DOHH2 (cell line): ENCODE measurements at regions not wholly inside any gene's neighbourhood (a gene's known extent, or its start where the extent isn't known, plus 50 kb on each side); places are given as distances from the start of the nearest gene placed in this dataset.

Experiments used
- CTCF ChIP-seq: fragments of 200-600 bp; sonication (generic); IDR thresholded peaks from one replicate; pipeline ENCODE4 v1.5.1; 2014; ENCODE audit warnings: antibody characterized with exemption, mild to moderate bottlenecking, low read depth, low read length; ENCODE audit not compliant: poor library complexity, severe bottlenecking
- EZH2phosphoT487 ChIP-seq: fragments of 200-600 bp; sonication (generic); IDR thresholded peaks from 2 replicates; pipeline ENCODE4 v1.6.1; 2017; ENCODE audit warnings: borderline replicate concordance, mild to moderate bottlenecking, antibody characterized with exemption, low read length, moderate library complexity, mixed read lengths

GRCh38 chr15:94070356-94071295 is 160.7 kb upstream of the MCTP2 start:
- no peak for TF ChIP-seq CTCF
- TF ChIP-seq EZH2phosphoT487 = no peak
